Hematopoietic multipotent progenitor cell treated with erythropoietin and hydrocortisone succinate and interleukin-3 and kit ligand, for 6 days (in vitro differentiated cells): ENCODE measurements at regions not wholly inside any gene's neighbourhood (a gene's known extent, or its start where the extent isn't known, plus 50 kb on each side); places are given as distances from the start of the nearest gene placed in this dataset.
"Not testable (repeated sequence)": the region's sequence is repeated elsewhere in the genome, so short reads cannot be mapped to it uniquely, and the experiment has no call there.

Experiments used
- DNase-seq: peaks from one replicate; pipeline ENCODE4 v3.0.0-alpha.2; 2015

DNA sequence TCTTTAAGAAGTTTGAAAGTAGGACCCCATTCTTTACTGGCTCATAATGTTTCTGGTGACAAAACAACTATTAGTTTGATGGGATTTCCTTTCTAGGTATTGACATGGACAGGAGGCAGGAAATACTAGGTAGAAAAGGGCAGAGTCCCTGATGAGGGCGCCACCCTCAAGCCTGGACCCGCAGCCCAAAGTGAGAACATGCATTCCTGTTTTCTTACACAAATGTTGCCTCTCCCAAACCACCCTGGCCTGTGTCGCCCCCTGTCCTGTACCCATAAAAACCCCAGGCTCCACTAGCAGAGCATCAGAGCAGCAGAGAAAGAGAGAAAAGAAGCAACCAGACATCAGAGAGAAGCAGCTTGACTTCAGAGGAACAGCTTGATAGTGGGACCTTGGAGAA lies 1055.2 kb upstream of the POT1 start:
- DNase-seq: no peak

DNA sequence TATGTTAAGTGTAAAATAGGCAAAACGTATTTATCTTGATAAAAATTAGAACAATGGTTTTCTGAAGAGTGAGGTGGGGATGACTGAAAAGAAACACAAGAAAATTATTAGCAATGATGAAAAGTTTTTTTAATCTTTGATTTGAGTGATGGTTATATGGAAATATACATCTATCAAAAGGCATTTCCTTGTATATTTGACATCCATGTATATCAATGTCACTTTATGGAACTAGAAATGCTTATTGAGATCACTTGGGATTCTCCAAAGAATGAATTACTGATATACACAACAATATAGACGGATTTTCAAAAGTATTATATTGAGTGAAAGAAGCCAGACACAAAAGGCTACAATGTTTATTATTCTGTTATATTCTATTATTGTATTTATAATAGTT lies 1042.0 kb upstream of the POT1 start:
- no peak for DNase-seq

DNA sequence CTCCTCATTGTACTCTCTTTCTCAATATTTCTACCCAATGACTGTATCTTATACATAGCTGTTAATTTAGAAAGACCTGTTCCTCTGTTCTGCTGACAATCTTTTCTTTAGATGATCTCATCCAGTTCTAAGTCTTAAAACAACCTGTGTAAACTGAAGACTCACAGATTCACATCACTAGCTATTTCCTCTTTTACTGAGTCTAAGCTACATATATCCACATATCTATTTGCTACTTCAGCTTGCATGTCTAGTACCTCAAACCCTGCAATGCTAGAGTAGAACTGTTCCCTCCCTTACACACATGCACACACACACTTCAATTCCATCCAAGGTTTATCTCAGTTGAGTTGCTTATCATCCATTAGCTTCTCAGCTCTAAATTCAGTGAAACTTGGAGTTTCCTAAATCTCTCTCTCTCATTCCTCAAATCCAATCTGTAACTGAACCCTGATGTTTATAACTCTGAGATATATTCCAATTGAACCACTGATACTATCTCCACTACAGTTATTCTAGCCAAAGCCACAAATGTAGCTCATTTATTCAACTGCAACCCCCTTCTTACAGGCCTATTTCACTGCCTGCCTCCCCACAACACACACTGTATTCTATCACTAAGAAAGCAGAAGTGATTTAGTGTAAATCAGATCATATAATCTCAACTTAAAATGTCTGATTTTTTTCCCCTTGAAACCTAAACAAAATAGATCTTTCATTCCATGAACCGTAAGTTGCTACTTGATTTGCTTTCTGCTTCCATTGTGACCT lies 1036.8 kb upstream of the POT1 start:
- DNase-seq: no peak

DNA sequence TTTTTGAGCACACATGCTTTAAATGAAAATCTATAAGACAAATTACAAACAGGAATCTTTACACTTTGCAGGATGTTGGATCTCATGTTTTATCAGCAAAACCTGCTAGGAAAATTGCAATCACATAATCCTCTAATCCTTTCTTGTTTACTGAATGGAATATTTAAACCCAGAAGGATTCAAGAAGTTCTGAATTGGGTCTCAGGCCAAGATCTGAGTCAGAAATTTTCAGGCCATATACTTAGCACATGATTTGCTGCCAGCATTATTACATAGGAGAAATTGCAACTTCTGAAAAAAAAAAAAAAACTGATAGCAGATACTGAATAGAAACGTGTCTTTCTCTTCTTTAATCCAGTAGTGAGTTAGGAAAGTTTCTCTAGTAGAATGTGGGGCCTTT lies 1005.3 kb upstream of the POT1 start:
- no peak for DNase-seq

DNA sequence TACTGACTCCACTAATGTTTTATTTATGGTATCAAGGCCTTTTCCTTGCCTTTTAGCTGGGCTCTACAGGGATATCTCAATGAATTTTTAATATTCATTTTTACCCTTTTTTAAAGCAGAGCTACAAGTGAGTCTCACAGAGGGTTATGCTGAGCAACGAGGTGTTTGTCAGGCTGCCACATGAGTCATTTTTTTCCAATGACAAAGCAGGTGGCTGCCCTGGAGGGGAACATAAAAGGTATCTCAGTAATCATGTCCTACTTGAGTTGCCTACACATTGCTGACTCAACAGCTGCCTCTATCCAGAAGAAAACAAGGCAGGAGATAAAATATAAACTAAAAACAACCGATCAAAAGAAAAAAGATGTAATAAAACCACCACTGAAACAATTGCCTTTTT lies 1004.9 kb upstream of the POT1 start:
- DNase-seq: no peak

DNA sequence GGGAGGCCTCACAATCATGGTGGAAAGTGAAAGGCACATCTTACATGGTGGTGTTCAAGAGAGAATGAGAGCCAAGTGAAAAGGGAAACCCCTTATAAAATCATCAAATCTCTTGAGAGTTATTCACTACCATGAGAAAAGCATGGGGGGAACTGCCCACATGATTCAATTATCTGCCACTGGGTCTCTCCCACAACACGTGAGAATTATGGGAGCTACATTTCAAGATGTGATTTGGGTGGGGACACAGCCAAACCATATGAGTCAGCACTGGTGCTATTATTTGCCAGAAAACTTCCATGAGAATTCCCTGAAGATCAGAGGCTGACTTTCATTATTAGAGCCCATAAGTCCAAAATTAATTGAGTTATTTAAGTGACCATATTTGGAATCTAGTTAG lies 1001.2 kb upstream of the POT1 start:
- DNase-seq: no peak

DNA sequence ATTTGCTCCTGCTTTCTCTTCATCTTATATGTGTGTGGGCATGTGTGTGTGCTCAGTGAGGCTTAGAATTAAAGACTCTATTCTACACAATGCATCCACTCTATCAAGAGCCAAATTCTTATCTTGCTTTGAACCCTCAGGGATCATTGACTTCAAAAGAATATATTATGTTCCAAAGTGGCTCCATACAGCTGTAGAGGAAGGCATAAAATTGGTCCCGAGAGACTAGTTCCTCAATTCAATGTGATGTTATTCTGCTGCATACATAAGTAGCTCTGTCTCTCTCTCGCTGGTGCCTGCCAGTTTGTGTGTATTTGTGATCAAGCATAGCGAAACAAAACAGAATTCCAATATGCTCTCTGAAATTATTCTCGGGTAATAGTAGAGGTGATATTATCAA lies 997.9 kb upstream of the POT1 start:
- DNase-seq: no peak

DNA sequence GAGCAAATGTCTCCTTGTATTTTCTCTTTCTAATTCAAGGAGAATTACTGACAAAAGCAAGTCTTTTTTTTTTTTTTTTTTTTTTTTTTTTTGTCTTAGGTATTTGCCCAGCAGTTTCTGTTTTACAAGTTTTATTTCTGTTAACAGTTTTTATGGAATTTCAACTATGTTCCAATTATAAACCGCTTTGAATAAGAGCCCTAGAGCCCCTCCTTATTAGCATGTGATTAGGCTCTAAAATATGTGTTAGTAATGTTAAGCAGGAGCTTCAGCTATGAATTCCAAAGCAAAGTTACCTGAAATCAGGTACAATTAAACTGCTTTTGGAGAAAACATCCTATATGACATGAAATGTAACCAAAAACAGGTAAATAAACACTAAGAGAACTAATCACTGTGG lies 997.0 kb upstream of the POT1 start:
- DNase-seq: no peak

DNA sequence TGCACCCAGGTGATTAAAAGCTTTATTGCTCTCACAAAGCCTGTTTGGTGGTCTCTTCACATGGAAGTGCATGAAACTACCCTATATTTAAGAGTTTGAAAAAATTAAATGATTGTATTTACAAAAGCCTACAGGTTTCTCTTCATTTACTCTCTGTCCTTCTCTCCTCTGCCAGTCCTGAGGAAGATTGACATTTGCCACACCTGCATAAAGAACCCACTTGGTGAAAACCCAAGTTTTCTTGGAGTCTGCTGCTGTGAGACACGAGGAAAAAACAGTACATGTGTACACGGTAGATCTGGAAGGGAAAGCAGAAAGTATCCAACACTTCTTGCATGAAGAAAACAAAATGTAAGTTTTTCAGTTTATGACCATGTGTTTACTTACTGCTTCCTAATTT lies 994.4 kb upstream of the POT1 start:
- DNase-seq: no peak

DNA sequence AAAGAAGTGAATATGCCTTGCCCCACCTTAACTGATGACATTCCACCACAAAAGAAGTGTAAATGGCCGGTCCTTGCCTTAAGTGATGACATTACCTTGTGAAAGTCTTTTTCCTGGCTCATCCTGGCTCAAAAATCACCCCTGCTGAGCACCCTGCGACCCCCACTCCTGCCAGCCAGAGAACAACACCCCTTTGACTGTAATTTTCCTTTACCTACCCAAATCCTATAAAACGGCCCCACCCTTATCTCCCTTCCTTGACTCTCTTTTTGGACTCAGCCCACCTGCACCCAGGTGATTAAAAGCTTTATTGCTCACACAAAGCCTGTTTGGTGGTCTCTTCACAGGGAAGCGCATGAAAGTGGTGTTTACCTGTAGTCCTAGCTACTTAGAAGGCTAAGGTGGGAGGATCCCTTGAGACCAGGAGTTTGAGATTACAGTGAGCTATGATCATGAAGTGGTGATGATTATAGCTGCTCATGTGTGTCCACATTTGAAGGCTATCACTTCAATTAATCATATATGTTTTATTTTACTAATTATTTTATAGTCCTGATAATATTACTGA lies 985.8 kb upstream of the POT1 start:
- not testable (repeated sequence) for DNase-seq

DNA sequence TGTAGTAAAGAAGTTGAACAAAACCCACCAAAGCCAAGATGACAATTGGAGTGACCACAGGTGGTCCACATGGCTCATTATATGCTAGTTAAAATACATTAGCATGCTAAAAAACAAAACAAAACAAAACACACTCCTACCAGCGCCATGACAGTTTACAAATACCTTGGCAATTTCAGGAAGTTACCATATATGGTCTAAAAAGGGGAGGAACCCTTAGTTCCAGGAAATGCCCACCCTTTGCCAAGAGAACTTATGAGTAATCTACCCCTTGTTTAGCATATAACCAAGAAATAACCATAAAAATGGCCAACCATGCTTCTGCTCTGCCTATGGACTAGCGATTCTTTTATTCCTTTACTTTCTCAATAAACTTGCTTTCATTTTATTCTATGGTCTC lies 979.1 kb upstream of the POT1 start:
- no peak for DNase-seq

DNA sequence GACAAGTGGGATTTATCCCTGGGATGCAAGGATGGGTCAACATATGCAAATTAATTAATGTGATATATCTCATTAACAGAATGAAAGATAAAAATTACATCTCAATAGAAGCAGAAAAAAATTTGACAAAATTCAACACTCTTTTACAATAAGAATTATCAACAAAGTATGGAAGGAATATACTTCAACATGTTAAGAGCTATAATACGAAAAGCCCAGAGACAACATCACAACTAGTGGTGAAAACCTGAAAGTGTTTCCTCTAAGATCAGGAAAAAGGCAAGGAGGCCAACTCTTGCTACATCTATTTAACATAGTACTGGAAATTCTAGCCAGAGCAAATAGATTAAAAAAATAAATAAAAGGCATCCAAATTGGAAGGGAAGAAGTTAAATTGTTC lies 970.0 kb upstream of the POT1 start:
- DNase-seq: no peak

DNA sequence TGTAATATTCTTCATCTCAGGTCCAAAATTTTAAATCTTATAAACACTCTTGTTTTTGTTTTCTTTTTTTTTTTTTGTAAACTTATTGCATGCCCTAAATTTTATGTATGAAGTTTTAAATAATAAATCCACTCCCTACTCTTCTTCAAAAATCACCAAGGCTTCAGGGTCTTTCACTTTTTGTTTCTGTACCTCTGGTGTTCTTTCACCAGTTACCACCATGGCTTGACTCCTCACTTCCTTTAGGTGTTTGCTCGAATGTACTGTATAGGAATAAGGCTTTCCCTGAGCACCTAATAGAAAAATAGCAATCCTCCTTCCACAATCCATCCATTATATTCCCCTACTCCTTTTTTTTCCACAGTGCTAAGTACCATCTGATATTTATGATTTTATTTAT lies 962.8 kb upstream of the POT1 start:
- DNase-seq: no peak

DNA sequence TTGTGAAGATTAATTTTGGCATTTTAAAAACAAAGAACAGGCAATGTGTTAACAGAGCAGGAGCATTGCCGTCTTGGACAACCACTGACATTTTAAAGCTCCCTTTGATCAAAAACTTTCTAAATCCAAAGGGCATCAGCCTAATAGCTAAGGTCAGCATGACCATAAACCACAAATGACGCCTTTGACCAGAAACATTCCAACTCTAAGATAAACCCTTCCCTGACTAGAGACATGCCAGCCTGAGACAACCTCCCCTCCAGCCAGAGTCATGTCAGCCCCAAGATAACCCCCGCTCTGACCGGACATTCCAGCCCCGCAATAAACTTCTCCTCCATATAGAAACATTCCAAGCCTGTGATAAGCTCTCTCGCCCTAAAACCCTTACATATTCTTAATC lies 949.4 kb upstream of the POT1 start:
- DNase-seq: no peak

DNA sequence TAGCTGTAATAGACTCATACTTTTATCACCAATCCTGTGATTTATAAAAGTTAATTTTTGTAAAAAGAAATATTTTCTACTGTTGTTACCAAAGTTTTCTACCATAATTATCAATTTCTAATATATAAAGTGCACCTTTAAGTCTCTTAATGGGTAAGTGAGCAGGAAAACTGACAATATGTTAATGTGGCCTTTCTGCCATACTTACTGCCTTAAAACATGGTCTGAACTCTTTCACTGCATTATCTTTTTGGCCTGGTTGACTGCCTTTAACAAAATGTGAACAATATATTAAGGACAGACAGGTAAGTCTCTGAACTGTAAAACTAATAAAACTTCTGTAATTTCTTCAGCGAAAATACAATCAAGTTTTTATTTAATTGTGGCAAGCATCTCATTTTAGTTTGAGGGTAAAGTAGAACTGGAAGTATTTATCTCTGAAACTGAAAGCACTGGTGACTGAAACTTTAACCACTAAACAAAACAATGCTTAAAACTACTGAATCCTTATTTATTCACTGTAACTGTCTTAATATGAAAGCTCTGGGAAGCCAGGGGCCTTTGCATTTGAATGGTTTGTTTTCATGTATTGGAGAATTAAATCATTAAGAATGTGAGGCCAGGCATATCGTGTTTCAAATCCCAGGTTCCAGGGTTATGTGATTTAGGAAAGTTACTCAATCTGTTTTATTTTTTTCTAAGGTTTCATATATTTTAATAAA lies 948.8 kb upstream of the POT1 start:
- no peak for DNase-seq

DNA sequence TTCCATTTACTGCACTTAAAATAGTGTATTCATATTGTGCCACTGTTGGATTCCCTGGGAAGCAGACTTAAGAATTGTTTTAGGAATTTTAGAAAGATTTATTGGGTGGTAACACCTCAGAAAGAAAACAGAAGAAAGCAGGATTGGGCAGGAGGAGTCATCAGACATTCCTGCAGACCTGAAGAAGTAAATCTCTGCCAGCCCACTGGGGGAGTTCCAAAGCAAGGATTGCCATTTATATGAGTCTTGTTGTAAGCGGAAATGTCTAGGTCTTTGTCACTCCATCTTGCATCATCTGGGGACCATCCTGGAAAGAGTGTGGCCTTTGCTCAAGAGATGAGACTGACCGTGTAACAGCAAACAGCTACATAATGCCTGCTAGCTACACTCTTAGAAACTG lies 947.6 kb upstream of the POT1 start:
- no peak for DNase-seq

DNA sequence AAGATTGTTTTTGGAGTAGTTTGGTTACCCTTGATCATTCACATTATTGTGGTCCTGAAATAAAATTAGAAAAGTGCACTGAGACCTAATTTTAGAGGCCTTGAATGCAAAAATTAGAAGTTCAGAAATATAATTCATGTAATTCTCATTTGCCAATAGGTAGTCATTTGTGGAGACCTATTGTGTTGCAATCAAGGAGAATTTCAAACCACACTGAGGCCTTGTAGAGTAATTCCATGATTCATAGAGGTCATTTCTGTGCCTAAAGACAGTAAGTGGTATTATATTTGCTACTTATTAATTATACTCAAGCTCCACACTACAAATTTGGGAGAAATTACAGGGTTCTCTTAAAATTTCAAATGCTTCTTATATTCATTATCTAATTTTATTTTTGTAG lies 946.8 kb upstream of the POT1 start:
- DNase-seq: no peak

DNA sequence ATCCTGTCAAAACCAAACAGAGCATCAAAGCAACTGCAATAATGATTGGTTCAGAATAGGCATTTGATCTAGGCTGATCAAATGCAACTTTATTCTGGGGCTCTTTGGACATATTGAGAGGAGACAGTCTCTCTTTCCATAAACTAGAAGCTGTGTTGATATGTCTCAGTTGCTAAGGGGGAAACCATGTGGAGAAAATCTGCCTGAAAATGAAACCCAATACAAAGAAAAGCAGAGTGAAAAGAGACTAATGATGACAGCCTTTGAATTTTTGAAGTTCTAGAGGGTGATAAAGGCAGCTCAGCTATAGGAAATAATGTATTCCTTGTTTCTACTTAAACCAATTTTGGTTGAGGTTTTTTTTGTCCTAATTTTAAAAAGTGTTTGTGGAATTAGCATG lies 941.8 kb upstream of the POT1 start:
- DNase-seq: no peak

DNA sequence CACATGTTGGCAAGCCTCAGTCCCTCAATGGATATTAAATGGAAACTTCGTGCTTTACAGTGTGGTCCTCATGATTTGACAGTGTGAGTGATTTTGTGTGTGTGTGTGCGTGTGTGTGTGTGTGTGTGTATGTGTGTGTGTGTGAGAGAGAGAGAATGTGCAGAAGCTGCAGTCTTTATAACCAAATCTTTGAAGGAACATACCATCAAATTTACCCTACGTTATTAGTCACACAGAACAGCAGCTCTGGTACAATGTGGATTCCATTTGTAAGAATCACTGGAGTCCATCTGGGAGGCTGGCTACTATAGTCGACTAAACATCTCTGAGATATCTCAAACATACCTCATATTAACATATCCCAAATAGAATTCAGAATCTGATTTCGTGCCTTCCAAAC lies 928.0 kb upstream of the POT1 start:
- no peak for DNase-seq

DNA sequence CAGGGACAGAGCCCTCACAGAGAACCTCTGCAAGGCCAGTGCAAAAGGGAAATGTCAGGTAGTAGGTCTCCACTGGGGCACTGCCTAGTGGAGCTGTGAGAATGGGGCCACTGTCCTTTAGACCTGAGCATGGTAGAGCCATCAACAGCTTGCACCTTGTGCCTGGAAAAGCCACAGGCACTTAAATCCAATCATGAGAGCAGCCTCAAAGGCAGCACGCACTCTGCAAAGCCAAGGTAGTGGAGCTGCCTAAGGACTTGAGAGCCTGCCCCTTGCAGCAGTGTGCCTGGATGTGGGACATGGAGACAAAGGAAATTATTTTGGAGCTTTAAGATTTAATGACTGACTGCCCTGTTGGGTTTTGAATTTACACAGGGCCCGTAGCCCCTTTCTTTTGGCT lies 918.5 kb upstream of the POT1 start:
- no peak for DNase-seq

DNA sequence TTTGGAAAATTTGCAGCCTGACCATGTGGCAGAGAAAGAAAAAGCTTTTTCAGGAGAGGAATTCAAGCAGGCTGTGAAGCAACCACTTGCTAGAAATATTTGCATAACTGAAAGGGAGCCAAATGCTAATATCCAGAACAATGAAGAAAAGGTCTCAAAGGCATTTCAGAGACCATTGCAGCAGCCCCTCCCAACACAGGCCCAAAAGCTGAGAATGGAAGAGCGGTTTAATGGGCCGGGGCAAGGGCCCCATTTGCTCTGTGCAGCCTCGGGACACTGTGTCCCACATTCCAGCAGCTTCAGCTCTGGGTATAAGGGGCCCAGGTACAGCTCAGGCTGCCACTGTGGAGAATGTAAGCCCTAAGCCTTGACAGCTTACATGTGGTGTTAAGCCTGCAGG lies 918.1 kb upstream of the POT1 start:
- no peak for DNase-seq

DNA sequence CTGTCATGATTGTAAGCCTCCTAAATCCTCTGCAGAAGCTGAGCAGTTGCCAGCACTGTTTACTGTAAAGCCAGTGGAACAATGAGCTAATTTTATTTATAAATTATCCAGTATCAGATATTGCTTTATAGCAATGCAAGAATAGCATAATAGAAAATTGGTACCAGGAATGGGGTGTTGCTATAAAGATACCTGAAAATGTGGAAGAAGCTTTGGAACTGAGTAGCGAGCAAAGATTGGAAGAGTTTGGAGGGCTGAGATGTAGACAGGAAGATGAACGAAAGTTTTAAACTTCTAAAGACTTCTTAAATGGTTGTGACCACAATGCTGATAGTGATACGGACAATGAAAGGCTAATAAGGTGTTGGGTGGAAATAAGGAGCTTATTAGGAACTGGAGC lies 917.4 kb upstream of the POT1 start:
- no peak for DNase-seq

DNA sequence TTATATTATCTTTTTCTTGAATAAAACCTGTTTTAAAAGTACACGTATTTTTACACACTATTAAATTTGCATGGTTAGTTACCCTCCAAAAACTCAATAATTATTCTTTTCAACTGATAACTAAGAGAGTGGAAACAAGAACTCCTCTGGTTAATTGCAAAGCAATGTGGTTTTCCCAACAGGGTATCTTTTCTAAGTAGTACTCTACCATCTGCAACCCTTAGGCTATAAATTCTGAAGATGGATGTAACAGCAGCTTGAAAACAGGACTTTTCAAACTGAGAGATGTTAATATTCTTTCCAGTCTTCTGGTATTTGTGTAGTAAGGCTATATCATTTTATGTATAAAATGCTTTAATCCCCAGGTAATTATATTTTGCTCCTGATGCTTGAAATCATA lies 916.1 kb upstream of the POT1 start:
- DNase-seq: no peak

DNA sequence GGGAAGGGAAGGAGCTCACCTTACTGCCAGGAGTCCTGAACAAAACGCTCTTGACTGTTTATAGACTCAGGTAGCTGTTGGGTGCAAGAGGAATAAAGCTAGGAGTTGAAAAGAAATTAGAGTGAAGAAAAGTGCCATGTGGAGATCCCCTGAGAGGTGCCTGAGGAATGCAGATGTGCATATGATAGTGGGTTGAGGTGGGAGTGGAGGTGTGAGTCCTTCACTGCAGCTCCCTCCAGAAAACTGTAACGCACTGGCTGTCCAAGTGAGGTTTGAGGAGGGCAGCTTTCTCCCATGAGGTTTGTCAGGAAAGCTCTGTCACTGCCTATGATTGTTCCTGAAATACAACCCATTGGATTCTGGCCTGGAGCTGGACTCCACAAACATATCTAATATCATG lies 904.8 kb upstream of the POT1 start:
- DNase-seq: no peak

DNA sequence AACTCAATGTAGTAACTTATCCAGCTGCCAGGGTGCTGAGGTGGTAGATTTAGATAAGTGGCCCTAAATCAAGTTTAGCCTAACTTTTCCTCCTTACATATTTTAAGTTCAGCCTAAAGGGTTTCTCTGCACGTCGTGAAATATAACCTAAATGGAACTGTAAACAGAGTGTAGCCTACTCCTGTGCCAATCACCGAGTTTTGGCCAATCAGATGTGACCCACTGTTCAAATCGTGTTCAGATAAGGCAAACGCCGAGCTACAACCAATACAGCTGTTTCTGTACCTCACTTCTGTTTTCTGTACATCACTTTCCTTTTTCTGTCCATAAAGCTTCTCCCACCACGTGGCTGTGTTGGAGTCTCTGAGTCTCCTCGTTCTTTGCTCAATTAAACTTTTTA lies 904.2 kb upstream of the POT1 start:
- no peak for DNase-seq
